ENCODE measurements at regions not wholly inside any gene's neighbourhood (a gene's known extent, or its start where the extent isn't known, plus 50 kb on each side); places are given as distances from the start of the nearest gene placed in this dataset.

DNA sequence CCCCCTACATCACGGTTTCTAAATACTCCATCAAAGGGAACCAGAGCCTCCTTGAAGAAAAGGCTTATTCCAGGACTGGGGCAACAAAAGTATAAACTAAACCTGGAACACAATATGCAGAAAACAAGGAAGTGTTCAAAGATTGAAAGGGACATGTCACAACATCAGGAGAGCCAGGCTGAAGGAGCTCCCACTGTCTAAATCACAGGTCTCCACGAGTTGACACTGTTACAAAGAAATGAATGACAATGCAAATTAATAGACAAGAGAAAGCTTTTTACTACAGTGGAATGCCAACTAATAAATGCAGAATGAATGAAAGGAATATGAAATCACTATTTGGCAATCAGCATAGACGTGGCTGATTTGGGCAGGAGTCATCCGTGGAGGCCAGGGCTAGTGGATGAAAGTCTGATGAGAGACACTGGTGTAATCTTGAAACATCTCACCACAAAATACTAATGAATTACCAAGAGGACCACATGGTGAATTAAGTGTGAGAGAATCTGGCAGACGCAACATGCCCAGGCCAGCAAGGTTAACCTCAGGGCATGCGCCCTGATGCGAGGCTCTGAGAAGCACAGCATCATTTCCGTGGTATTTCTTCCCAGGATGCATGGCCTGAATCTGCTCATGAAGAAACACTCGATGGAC, 123.8 kb upstream of the TJP1 start:
- no peak for TF ChIP-seq EZH2 (IDR thresholded peaks at IDR 0.05; ENCODE audit: borderline replicate concordance, low read length)
- TF ChIP-seq, protein P1, sequence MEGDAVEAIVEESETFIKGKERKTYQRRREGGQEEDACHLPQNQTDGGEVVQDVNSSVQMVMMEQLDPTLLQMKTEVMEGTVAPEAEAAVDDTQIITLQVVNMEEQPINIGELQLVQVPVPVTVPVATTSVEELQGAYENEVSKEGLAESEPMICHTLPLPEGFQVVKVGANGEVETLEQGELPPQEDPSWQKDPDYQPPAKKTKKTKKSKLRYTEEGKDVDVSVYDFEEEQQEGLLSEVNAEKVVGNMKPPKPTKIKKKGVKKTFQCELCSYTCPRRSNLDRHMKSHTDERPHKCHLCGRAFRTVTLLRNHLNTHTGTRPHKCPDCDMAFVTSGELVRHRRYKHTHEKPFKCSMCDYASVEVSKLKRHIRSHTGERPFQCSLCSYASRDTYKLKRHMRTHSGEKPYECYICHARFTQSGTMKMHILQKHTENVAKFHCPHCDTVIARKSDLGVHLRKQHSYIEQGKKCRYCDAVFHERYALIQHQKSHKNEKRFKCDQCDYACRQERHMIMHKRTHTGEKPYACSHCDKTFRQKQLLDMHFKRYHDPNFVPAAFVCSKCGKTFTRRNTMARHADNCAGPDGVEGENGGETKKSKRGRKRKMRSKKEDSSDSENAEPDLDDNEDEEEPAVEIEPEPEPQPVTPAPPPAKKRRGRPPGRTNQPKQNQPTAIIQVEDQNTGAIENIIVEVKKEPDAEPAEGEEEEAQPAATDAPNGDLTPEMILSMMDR (IDR thresholded peaks at IDR 0.05; ENCODE audit: low read length): no peak
